Endodermal cell (in vitro differentiated cells): ENCODE measurements at regions not wholly inside any gene's neighbourhood (a gene's known extent, or its start where the extent isn't known, plus 50 kb on each side); places are given as distances from the start of the nearest gene placed in this dataset.

Source experiments
- DNase-seq: peaks from one replicate; pipeline ENCODE4 v3.0.0-alpha.2; 2017
- H3K27ac ChIP-seq: 2 replicates; pipeline ENCODE4 v1.5.1; 2013; ENCODE audit warnings: mild to moderate bottlenecking, low read depth, low read length, moderate library complexity
- H3K27me3 ChIP-seq: 2 replicates; pipeline ENCODE4 v1.6.1; 2013; ENCODE audit warnings: mild to moderate bottlenecking, low read length, moderate library complexity; ENCODE audit not compliant: insufficient read depth, control insufficient read depth, poor library complexity, severe bottlenecking
- H3K36me3 ChIP-seq: 2 replicates; pipeline ENCODE4 v1.7.0; 2013; ENCODE audit warnings: mild to moderate bottlenecking, low read length, moderate library complexity; ENCODE audit not compliant: control insufficient read depth, insufficient read depth
- H3K4me1 ChIP-seq: one replicate; pipeline ENCODE4 v1.7.0; 2013; ENCODE audit warnings: low read length; ENCODE audit not compliant: control insufficient read depth, insufficient read depth
- H3K4me3 ChIP-seq: 2 replicates; pipeline ENCODE4 v1.5.1; 2013; ENCODE audit warnings: mild to moderate bottlenecking, low read length, moderate library complexity
- H3K9ac ChIP-seq: 2 replicates; pipeline ENCODE4 v1.6.1; 2013; ENCODE audit warnings: mild to moderate bottlenecking, low read length, moderate library complexity; ENCODE audit not compliant: poor library complexity, severe bottlenecking; ENCODE audit errors: extremely low read depth
- H3K9me3 ChIP-seq: 2 replicates; pipeline ENCODE4 v1.6.1; 2013; ENCODE audit warnings: mild to moderate bottlenecking, low read length, moderate library complexity; ENCODE audit not compliant: control insufficient read depth
- H3K27ac Mint-ChIP-seq: 2 replicates; pipeline ENCODE4 v1.8.0; 2020; ENCODE audit warnings: mixed read lengths
- H3K27me3 Mint-ChIP-seq: 2 replicates; pipeline ENCODE4 v1.8.0; 2021; ENCODE audit warnings: mild to moderate bottlenecking, mixed read lengths; ENCODE audit not compliant: insufficient read depth
- H3K36me3 Mint-ChIP-seq: 2 replicates; pipeline ENCODE4 v1.8.0; 2020; ENCODE audit warnings: low read depth, mixed read lengths
- H3K4me1 Mint-ChIP-seq: 2 replicates; pipeline ENCODE4 v1.8.0; 2020; ENCODE audit warnings: mixed read lengths
- H3K4me3 Mint-ChIP-seq: 2 replicates; pipeline ENCODE4 v1.8.0; 2020; ENCODE audit warnings: mild to moderate bottlenecking, moderate library complexity, mixed read lengths
- H3K9me3 Mint-ChIP-seq: 2 replicates; pipeline ENCODE4 v1.8.0; 2020; ENCODE audit warnings: mild to moderate bottlenecking, mixed read lengths
- WGBS, 2 experiments: methylation state at CpG; one replicate each; pipeline versions ENCODE4 v1.1.5 to v1.1.7; 2013; ENCODE audit warnings: missing lambda C conversion rate in 2 of 2, mixed read lengths in 1 of 2; ENCODE audit not compliant: insufficient coverage in 1 of 2, insufficient read length in 1 of 2; 5-methylcytosine and 5-hydroxymethylcytosine counted together
- TF ChIP-seq, protein P1 (sequence below): fragments of 200-600 bp; sonication (generic); conservative IDR thresholded peaks from 2 replicates; pipeline ENCODE4 v1.5.0; 2021; ENCODE audit warnings: antibody characterized with exemption, mild to moderate bottlenecking

DNA sequence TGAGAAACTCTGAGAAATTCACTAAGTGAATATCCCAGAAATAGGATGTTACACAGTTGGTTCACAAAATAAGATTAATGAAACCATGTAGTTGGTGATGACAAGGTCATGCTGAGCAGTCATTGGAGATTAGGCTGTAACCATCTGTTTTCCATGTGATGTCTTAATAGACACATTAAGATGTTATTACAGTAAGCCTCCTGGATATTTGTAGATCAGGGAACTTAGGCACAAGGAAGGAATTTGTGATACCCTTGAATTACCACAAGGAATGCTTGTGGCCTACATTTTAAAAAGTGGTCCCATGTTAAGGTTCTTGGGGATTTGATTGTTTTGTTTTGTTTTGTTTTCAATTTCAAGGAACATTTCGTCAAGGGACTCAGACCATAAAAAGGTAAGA lies 185.6 kb upstream of the BANK1 start:
- Mint-ChIP-seq H3K9me3 (peaks cover 17% of the 10 kb centered on the region), H3K27ac (no peak overlapping the region), H3K36me3 (peaks cover 12% of the 10 kb centered on the region), H3K4me3 (no peak overlapping the region), H3K4me1 (peaks cover 7% of the 10 kb centered on the region), H3K27me3 (no peaks in the 10 kb centered on the region)
- TF ChIP-seq, protein P1, sequence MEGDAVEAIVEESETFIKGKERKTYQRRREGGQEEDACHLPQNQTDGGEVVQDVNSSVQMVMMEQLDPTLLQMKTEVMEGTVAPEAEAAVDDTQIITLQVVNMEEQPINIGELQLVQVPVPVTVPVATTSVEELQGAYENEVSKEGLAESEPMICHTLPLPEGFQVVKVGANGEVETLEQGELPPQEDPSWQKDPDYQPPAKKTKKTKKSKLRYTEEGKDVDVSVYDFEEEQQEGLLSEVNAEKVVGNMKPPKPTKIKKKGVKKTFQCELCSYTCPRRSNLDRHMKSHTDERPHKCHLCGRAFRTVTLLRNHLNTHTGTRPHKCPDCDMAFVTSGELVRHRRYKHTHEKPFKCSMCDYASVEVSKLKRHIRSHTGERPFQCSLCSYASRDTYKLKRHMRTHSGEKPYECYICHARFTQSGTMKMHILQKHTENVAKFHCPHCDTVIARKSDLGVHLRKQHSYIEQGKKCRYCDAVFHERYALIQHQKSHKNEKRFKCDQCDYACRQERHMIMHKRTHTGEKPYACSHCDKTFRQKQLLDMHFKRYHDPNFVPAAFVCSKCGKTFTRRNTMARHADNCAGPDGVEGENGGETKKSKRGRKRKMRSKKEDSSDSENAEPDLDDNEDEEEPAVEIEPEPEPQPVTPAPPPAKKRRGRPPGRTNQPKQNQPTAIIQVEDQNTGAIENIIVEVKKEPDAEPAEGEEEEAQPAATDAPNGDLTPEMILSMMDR, result no peak
- DNase-seq, result no peak
- Histone ChIP-seq H3K36me3 (no peaks in the 10 kb centered on the region), H3K4me3 (no peak overlapping the region), H3K9me3 (no peaks in the 10 kb centered on the region), H3K27ac (no peak overlapping the region), H3K9ac (no peak overlapping the region), H3K27me3 (no peaks in the 10 kb centered on the region), H3K4me1 (peaks cover 3% of the 10 kb centered on the region)
- WGBS, 2 experiments, result 88 to 93% methylated on average over 1 of the region's 1 CpG

DNA sequence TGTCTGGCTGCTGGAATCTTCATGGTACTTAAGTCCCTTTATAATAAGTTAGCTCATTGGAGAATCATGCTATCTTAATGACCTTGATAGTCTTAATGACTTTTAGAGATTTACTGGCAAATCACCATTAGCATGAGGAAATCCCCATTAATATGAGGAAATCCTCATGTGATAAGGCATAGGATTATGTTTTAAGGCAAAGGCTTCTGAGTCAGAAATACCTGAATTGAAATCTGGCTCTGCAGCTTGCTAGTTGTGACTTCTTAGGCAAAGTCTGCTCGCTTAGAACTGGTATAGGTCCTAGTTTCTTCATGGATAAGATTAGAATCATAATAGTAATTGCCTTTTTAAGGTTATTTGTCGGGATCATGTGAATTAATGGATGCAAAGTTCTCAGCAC lies 190.2 kb upstream of the BANK1 start:
- Mint-ChIP-seq H3K27me3 (no peaks in the 10 kb centered on the region), H3K27ac (no peak overlapping the region), H3K9me3 (peaks cover 5% of the 10 kb centered on the region), H3K4me3 (no peak overlapping the region), H3K36me3 (no peaks in the 10 kb centered on the region), H3K4me1 (peaks cover 22% of the 10 kb centered on the region)
- Histone ChIP-seq H3K4me3 (no peak overlapping the region), H3K9ac (no peak overlapping the region), H3K27ac (no peak overlapping the region), H3K4me1 (peaks cover 3% of the 10 kb centered on the region), H3K9me3 (no peaks in the 10 kb centered on the region), H3K27me3 (no peaks in the 10 kb centered on the region), H3K36me3 (no peaks in the 10 kb centered on the region)
- TF ChIP-seq, protein P1, result no peak
- DNase-seq, result no peak
- 91 to 93% methylated on average over 2 of the region's 2 CpGs for WGBS, 2 experiments

DNA sequence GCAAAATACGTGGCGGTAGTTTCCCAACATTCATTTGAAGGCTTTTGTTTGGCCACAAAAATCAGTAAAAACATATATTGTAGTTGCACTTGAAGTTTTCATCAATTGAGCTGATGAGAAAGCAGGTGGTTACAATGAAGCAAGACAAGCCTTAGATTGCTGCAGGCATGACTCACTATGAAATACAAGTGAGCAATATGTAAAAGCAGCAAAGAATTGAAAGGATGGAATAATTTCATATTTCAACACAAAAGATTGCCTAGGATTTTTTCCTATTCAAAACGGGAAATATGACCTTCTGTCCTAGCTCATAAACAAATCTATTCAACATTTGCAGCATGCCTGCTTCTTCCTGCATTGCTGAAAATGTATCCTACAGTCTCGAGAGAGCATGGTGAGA lies 190.9 kb upstream of the BANK1 start:
- H3K27me3 ChIP-seq, result no peaks in the 10 kb centered on the region
- WGBS, 2 experiments, result 69 to 91% methylated on average over 2 to 4 of the region's 4 CpGs
- no peaks in the 10 kb centered on the region for H3K27me3 Mint-ChIP-seq

More for the DNA sequence above, 190.9 kb upstream of the BANK1 start:
- Histone ChIP-seq H3K36me3 (no peaks in the 10 kb centered on the region), H3K4me1 (peaks cover 3% of the 10 kb centered on the region), H3K9me3 (no peaks in the 10 kb centered on the region), H3K27ac (no peak overlapping the region), H3K4me3 (no peak overlapping the region), H3K9ac (no peak overlapping the region)
- TF ChIP-seq, protein P1, result no peak
- no peaks in the 10 kb centered on the region for H3K36me3 Mint-ChIP-seq
- peaks cover 5% of the 10 kb centered on the region for H3K9me3 Mint-ChIP-seq
- H3K4me1 Mint-ChIP-seq, result peaks cover 22% of the 10 kb centered on the region
- no peak overlapping the region for H3K4me3 Mint-ChIP-seq
- DNase-seq, result no peak
- H3K27ac Mint-ChIP-seq, result no peak overlapping the region
